Naive thymus-derived CD4-positive, alpha-beta T cell (primary cell): ENCODE measurements at regions not wholly inside any gene's neighbourhood (a gene's known extent, or its start where the extent isn't known, plus 50 kb on each side); places are given as distances from the start of the nearest gene placed in this dataset.

ENCODE experiments used
- ATAC-seq: fragments of 150-1000 bp; cut with Tn5 transposase; 2 replicates; pipeline ENCODE4 v1.10.0; 2021; ENCODE audit warnings: mild to moderate bottlenecking, moderate library complexity
- CTCF ChIA-PET: fragments of 350-600 bp; sonication (Branson Sonifier 250); formaldehyde crosslinking; loops from one replicate; lab custom pipeline; 2021; ENCODE audit warnings: antibody characterized with exemption; lab: Charles Lee
- POLR2A ChIA-PET: fragments of 350-600 bp; sonication (Branson Sonifier 250); formaldehyde crosslinking; loops from one replicate; lab custom pipeline; 2021; ENCODE audit warnings: antibody characterized with exemption, inconsistent platforms; lab: Charles Lee
- DNase-seq, 9 donors: peaks; one replicate each; pipeline versions ENCODE4 v3.0.0 to v3.0.0-alpha.2; 2020 to 2022; ENCODE audit warnings: mixed read lengths in 1 of 9
- H3K27ac ChIP-seq: one replicate; pipeline ENCODE4 v1.7.0; 2013; ENCODE audit warnings: mild to moderate bottlenecking, low read depth, low read length, moderate library complexity
- H3K27me3 ChIP-seq, 2 donors: one replicate each; pipeline ENCODE4 v1.7.0; 2013; ENCODE audit warnings: low read length in 2 of 2, mild to moderate bottlenecking in 2 of 2, moderate library complexity in 2 of 2; ENCODE audit not compliant: control insufficient read depth in 2 of 2, insufficient read depth in 2 of 2
- H3K36me3 ChIP-seq, 3 experiments: 1 replicate in 2 of 3; 2 replicates in 1 of 3; pipeline ENCODE4 v1.7.0; 2013; ENCODE audit warnings: low read length in 3 of 3, mild to moderate bottlenecking in 3 of 3, moderate library complexity in 1 of 3; ENCODE audit not compliant: insufficient read depth in 3 of 3, control insufficient read depth in 2 of 3
- H3K4me1 ChIP-seq, 2 donors: one replicate each; pipeline ENCODE4 v1.7.0; 2013; ENCODE audit warnings: low read length in 2 of 2, mild to moderate bottlenecking in 2 of 2, moderate library complexity in 1 of 2; ENCODE audit not compliant: control insufficient read depth in 2 of 2, insufficient read depth in 2 of 2
- H3K4me3 ChIP-seq: 2 replicates; pipeline ENCODE4 v1.7.0; 2013; ENCODE audit warnings: mild to moderate bottlenecking, low read length
- H3K9me3 ChIP-seq, 3 experiments: 1 replicate in 2 of 3; 2 replicates in 1 of 3; pipeline ENCODE4 v1.7.0; 2013; ENCODE audit warnings: low read length in 3 of 3; ENCODE audit not compliant: control insufficient read depth in 2 of 3
- H3K27ac Mint-ChIP-seq, 9 donors: one replicate each; pipeline ENCODE4 v1.8.0; 2020 to 2022; ENCODE audit warnings: mixed read lengths in 9 of 9, mild to moderate bottlenecking in 8 of 9, moderate library complexity in 5 of 9, inconsistent platforms in 2 of 9
- H3K27me3 Mint-ChIP-seq, 5 donors: one replicate each; pipeline ENCODE4 v1.8.0; 2021 to 2022; ENCODE audit warnings: mixed read lengths in 5 of 5, mild to moderate bottlenecking in 1 of 5
- H3K36me3 Mint-ChIP-seq, 5 donors: one replicate each; pipeline ENCODE4 v1.8.0; 2020 to 2022; ENCODE audit warnings: mixed read lengths in 5 of 5, mild to moderate bottlenecking in 3 of 5, inconsistent platforms in 1 of 5
- H3K4me1 Mint-ChIP-seq, 7 donors: one replicate each; pipeline ENCODE4 v1.8.0; 2020 to 2022; ENCODE audit warnings: mixed read lengths in 7 of 7, mild to moderate bottlenecking in 3 of 7, inconsistent platforms in 1 of 7
- H3K4me3 Mint-ChIP-seq, 10 donors: one replicate each; pipeline ENCODE4 v1.8.0; 2020 to 2022; ENCODE audit warnings: mild to moderate bottlenecking in 10 of 10, mixed read lengths in 10 of 10, moderate library complexity in 6 of 10, inconsistent platforms in 2 of 10
- H3K9me3 Mint-ChIP-seq, 11 donors: one replicate each; pipeline ENCODE4 v1.8.0; 2020 to 2022; ENCODE audit warnings: mixed read lengths in 11 of 11, mild to moderate bottlenecking in 4 of 11, inconsistent platforms in 1 of 11, moderate library complexity in 1 of 11
- intact Hi-C, 2 donors: fragments of 100-400 bp; cut with micrococcal nuclease; formaldehyde crosslinking; loops; one replicate each; pipeline ENCODE4 v1.15.1; 2023

GRCh38 chrX:10743476-10743875 lies 123.1 kb upstream of the MID1 start:
- H3K9me3 Mint-ChIP-seq, result no peaks in the 10 kb centered on the region
- no peak for DNase-seq
- POLR2A ChIA-PET, result no interaction called here
- no peak overlapping the region for H3K4me3 ChIP-seq
- intact Hi-C loops, result no loop called here
- H3K36me3 ChIP-seq, result no peaks in the 10 kb centered on the region
- H3K4me3 Mint-ChIP-seq, result no peak overlapping the region
- no peaks in the 10 kb centered on the region for H3K4me1 ChIP-seq
- no peak overlapping the region for H3K27ac Mint-ChIP-seq
- H3K36me3 Mint-ChIP-seq, result peaks cover 0 to 4% (median 0%) of the 10 kb centered on the region in 5 donors
- no peak for ATAC-seq
- H3K27ac ChIP-seq, result no peak overlapping the region
- H3K4me1 Mint-ChIP-seq, result no peaks in the 10 kb centered on the region
- H3K27me3 Mint-ChIP-seq, result peaks cover 0 to 6% (median 0%) of the 10 kb centered on the region in 5 donors
- no peaks in the 10 kb centered on the region for H3K9me3 ChIP-seq
- CTCF ChIA-PET, result no interaction called here
- H3K27me3 ChIP-seq, result no peaks in the 10 kb centered on the region

DNA sequence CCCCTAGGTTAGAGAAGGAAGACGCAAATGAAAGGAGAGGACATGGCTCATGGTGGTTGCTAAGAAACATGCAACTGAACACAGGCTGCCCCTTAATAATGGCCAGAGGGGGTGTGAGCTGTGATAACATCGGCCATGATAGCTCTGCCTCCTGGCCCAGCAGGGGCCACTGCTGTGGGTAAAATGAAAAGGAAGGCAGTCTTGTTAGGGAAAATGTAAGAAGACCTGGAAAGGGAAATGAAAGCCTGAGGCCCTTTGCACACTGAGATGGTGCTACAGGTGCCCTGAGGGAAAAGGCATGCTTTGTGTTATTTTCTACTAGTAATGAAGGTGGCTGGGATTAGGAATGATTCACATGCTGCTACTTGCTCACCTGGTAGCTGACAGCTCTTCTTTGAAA lies 123.6 kb upstream of the MID1 start:
- Mint-ChIP-seq H3K4me1 (no peaks in the 10 kb centered on the region), H3K36me3 (peaks cover 0 to 4% (median 0%) of the 10 kb centered on the region in 5 donors), H3K27ac (no peak overlapping the region), H3K27me3 (peaks cover 0 to 6% (median 0%) of the 10 kb centered on the region in 5 donors), H3K9me3 (no peaks in the 10 kb centered on the region), H3K4me3 (no peak overlapping the region)
- H3K9me3 ChIP-seq, result no peaks in the 10 kb centered on the region
- H3K27ac ChIP-seq, result no peak overlapping the region
- intact Hi-C loops, result no loop called here
- H3K27me3 ChIP-seq, result no peaks in the 10 kb centered on the region
- H3K4me3 ChIP-seq, result no peak overlapping the region
- no peak for DNase-seq
- H3K4me1 ChIP-seq, result no peaks in the 10 kb centered on the region
- no peaks in the 10 kb centered on the region for H3K36me3 ChIP-seq
- no peak for ATAC-seq
- POLR2A ChIA-PET, result no interaction called here
- CTCF ChIA-PET, result no interaction called here

DNA sequence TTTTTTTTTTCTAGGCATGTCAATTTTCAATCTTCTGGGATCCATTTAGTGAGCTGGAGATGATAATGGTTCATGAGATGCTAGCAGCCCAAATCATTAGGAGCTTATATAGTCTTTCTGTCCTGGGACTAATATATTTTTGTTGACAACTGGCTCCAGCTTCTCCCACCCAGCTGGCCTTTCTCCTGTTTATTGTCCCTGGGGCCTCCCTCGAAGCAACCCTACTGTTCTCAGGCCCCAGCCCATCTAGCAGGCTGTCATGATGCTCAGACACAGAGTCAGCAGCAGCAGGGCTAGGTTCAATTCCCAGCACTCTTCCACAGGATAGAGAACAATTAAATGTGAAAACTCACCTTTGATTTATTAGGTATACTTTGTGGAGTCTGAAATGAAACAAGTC lies 127.6 kb upstream of the MID1 start:
- CTCF ChIA-PET, result interaction anchor here (0.6 kb wide), 1 partner anchor 20 kb away, joined by 3 read pairs; no protein-coding TSS in a partner anchor
- H3K9me3 ChIP-seq, result no peaks in the 10 kb centered on the region
- intact Hi-C loops, result no loop called here
- POLR2A ChIA-PET, result no interaction called here
- peaks cover 0 to 4% (median 0%) of the 10 kb centered on the region in 5 donors for H3K36me3 Mint-ChIP-seq
- no peaks in the 10 kb centered on the region for H3K4me1 Mint-ChIP-seq
- DNase-seq (no peak), ATAC-seq (no peak)
- no peaks in the 10 kb centered on the region for H3K4me1 ChIP-seq
- H3K27me3 ChIP-seq, result no peaks in the 10 kb centered on the region
- H3K27me3 Mint-ChIP-seq, result peaks cover 0 to 12% (median 0%) of the 10 kb centered on the region in 5 donors
- H3K4me3 Mint-ChIP-seq, result no peak overlapping the region
- no peak overlapping the region for H3K27ac Mint-ChIP-seq
- H3K36me3 ChIP-seq, result no peaks in the 10 kb centered on the region
- peaks cover 0 to 9% (median 0%) of the 10 kb centered on the region in 11 donors for H3K9me3 Mint-ChIP-seq
- H3K27ac ChIP-seq, result no peak overlapping the region
- no peak overlapping the region for H3K4me3 ChIP-seq

- Histone ChIP-seq H3K9me3 (no peaks in the 10 kb centered on the region), H3K36me3 (no peaks in the 10 kb centered on the region), H3K27me3 (no peaks in the 10 kb centered on the region), H3K4me1 (no peaks in the 10 kb centered on the region), H3K27ac (no peak overlapping the region), H3K4me3 (no peak overlapping the region)
- H3K9me3 Mint-ChIP-seq, result peaks cover 0 to 9% (median 0%) of the 10 kb centered on the region in 11 donors
- no peak for ATAC-seq
- ChIA-PET POLR2A (no interaction called here), CTCF (no interaction called here)
- H3K4me1 Mint-ChIP-seq, result no peaks in the 10 kb centered on the region
- H3K27ac Mint-ChIP-seq, result no peak overlapping the region
- H3K36me3 Mint-ChIP-seq, result peaks cover 0 to 4% (median 0%) of the 10 kb centered on the region in 5 donors
- peaks cover 0 to 12% (median 0%) of the 10 kb centered on the region in 5 donors for H3K27me3 Mint-ChIP-seq
- H3K4me3 Mint-ChIP-seq, result no peak overlapping the region
- intact Hi-C loops, result no loop called here
- no peak for DNase-seq
These were observed 128.7 kb upstream of the MID1 start for GRCh38 chrX:10749113-10749512.

DNA sequence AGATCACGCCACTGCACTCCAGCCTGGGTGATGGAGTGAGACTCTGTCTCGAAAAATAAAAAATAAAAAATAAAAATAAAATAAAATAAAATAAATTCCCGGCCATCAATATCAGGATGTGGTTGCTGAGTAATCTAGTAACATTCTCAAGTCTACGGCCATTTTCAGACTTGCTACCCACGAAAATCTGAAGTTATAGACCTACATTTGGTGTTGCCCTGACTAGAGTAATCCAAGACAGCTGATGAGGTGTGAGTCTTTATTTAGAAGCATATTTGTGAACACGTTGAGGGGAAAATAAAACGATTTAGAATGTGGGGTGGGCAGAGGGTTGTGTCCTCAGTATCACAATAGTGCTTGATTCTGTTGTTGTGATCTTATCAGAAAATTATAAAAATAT lies 130.2 kb upstream of the MID1 start:
- ChIA-PET POLR2A (no interaction called here), CTCF (no interaction called here)
- no peak overlapping the region for H3K27ac ChIP-seq
- Mint-ChIP-seq H3K36me3 (peaks cover 0 to 2% (median 0%) of the 10 kb centered on the region in 5 donors), H3K4me1 (no peaks in the 10 kb centered on the region), H3K27me3 (peaks cover 0 to 8% (median 0%) of the 10 kb centered on the region in 5 donors), H3K27ac (no peak overlapping the region), H3K4me3 (no peak overlapping the region), H3K9me3 (peaks cover 0 to 9% (median 0%) of the 10 kb centered on the region in 11 donors)
- no peak overlapping the region for H3K4me3 ChIP-seq
- ATAC-seq, result no peak
- no peak for DNase-seq
- no peaks in the 10 kb centered on the region for H3K4me1 ChIP-seq
- H3K36me3 ChIP-seq, result no peaks in the 10 kb centered on the region
- H3K27me3 ChIP-seq, result no peaks in the 10 kb centered on the region
- no peaks in the 10 kb centered on the region for H3K9me3 ChIP-seq
- intact Hi-C loops, result no loop called here

DNA sequence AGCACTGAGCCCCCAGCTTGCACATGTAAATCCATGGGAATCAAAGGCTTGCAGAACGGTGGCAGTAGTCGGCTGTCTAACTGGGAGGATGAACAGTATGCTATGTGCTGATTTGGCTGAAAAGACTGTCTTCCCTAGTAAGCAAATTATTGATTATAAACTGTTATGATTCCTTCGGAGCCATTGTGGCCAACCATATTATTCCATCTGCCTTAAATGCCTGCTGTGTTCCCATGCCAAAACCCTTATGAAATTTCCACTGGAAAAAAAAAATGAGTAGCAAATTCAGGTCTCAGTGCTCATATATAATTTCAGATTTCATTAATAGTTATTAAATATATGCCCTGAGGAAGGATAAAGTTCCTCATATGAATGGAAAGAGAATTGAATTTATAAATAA lies 132.7 kb upstream of the MID1 start:
- intact Hi-C loops, result no loop called here
- no peak overlapping the region for H3K27ac Mint-ChIP-seq
- ChIA-PET CTCF (no interaction called here), POLR2A (no interaction called here)
- Histone ChIP-seq H3K27ac (no peak overlapping the region), H3K4me1 (no peaks in the 10 kb centered on the region), H3K9me3 (no peaks in the 10 kb centered on the region), H3K36me3 (no peaks in the 10 kb centered on the region), H3K4me3 (no peak overlapping the region), H3K27me3 (no peaks in the 10 kb centered on the region)
- no peak for DNase-seq
- H3K9me3 Mint-ChIP-seq, result peaks cover 0 to 9% (median 0%) of the 10 kb centered on the region in 11 donors
- peaks cover 0 to 5% (median 0%) of the 10 kb centered on the region in 5 donors for H3K27me3 Mint-ChIP-seq
- no peaks in the 10 kb centered on the region for H3K4me1 Mint-ChIP-seq
- H3K4me3 Mint-ChIP-seq, result no peak overlapping the region
- H3K36me3 Mint-ChIP-seq, result no peaks in the 10 kb centered on the region
- ATAC-seq, result no peak

DNA sequence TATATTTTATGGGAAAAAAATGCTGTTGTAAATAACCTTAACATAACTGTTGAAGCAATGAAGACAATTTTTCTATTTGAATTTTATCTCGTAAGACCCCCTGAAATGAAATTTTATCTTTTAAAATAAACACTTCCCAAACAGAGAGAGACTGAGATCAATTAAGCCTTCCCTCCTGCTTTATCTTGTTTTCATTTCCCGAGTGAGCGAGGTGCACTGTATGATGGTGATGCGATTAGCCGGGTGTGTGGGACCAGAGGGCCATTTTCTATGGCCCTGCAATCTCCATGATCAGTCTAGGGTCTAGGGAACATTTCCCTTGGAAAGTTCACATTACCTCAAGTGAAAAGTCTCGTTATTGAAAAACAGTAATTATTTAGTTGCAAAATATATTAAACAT lies 134.1 kb upstream of the MID1 start:
- ChIA-PET CTCF (no interaction called here), POLR2A (interaction anchor here (0.6 kb wide), 1 partner anchor 9 kb away, joined by 3 read pairs; no protein-coding TSS in a partner anchor)
- Mint-ChIP-seq H3K4me3 (no peak overlapping the region), H3K9me3 (peaks cover 0 to 9% (median 0%) of the 10 kb centered on the region in 11 donors), H3K27ac (no peak overlapping the region), H3K36me3 (no peaks in the 10 kb centered on the region), H3K27me3 (peaks cover 0 to 4% (median 0%) of the 10 kb centered on the region in 5 donors), H3K4me1 (no peaks in the 10 kb centered on the region)
- no peak overlapping the region for H3K27ac ChIP-seq
- H3K9me3 ChIP-seq, result no peaks in the 10 kb centered on the region
- no peak overlapping the region for H3K4me3 ChIP-seq
- no peaks in the 10 kb centered on the region for H3K27me3 ChIP-seq
- intact Hi-C loops, result no loop called here
- H3K36me3 ChIP-seq, result no peaks in the 10 kb centered on the region
- no peaks in the 10 kb centered on the region for H3K4me1 ChIP-seq
- ATAC-seq (no peak), DNase-seq (no peak)
